ENCODE measurements at regions not wholly inside any gene's neighbourhood (a gene's known extent, or its start where the extent isn't known, plus 50 kb on each side); places are given as distances from the start of the nearest gene placed in this dataset.

GRCh38 chr2:239546541-239546940 is 145.7 kb upstream of the HDAC4 start:
- in situ Hi-C loops (cut with HindIII; ENCODE audit: low pct_unique_long_range_greater_than_20kb, low sequenced_read_pairs), result no loop called here
- DNase-seq (ENCODE audit: low read depth), result no peak

- in situ Hi-C loops (cut with HindIII; ENCODE audit: low pct_unique_long_range_greater_than_20kb, low sequenced_read_pairs), result no loop called here
- no peak for DNase-seq (ENCODE audit: low read depth)
Observed at GRCh38 chr2:239545741-239546392, 145.0 kb upstream of the HDAC4 start.

GRCh38 chr2:239544918-239545465 is 144.2 kb upstream of the HDAC4 start:
- no peak for DNase-seq (ENCODE audit: low read depth)

GRCh38 chr2:239544143-239544917 is 143.5 kb upstream of the HDAC4 start:
- DNase-seq (ENCODE audit: low read depth), result no peak
- in situ Hi-C loops (cut with HindIII; ENCODE audit: low pct_unique_long_range_greater_than_20kb, low sequenced_read_pairs), result no loop called here

More at GRCh38 chr2:239544918-239545465, 144.2 kb upstream of the HDAC4 start:
- in situ Hi-C loops (cut with HindIII; ENCODE audit: low pct_unique_long_range_greater_than_20kb, low sequenced_read_pairs), result no loop called here

- no peak for DNase-seq (ENCODE audit: low read depth)
- in situ Hi-C loops (cut with HindIII; ENCODE audit: low pct_unique_long_range_greater_than_20kb, low sequenced_read_pairs), result no loop called here
Observed at GRCh38 chr2:239543702-239544101, 142.9 kb upstream of the HDAC4 start.

- no peak for DNase-seq (ENCODE audit: low read depth)
- in situ Hi-C loops (cut with HindIII; ENCODE audit: low pct_unique_long_range_greater_than_20kb, low sequenced_read_pairs), result no loop called here
Observed at GRCh38 chr2:239540174-239540573, 139.4 kb upstream of the HDAC4 start.

GRCh38 chr2:239539776-239540100 is 138.9 kb upstream of the HDAC4 start:
- in situ Hi-C loops (cut with HindIII; ENCODE audit: low pct_unique_long_range_greater_than_20kb, low sequenced_read_pairs), result no loop called here
- no peak for DNase-seq (ENCODE audit: low read depth)

GRCh38 chr2:239539083-239539775 is 138.4 kb upstream of the HDAC4 start:
- in situ Hi-C loops (cut with HindIII; ENCODE audit: low pct_unique_long_range_greater_than_20kb, low sequenced_read_pairs), result no loop called here
- no peak for DNase-seq (ENCODE audit: low read depth)

- in situ Hi-C loops (cut with HindIII; ENCODE audit: low pct_unique_long_range_greater_than_20kb, low sequenced_read_pairs), result no loop called here
- no peak for DNase-seq (ENCODE audit: low read depth)
Observed at GRCh38 chr2:239538357-239539052, 137.7 kb upstream of the HDAC4 start.

GRCh38 chr2:239537633-239538356 is 137.0 kb upstream of the HDAC4 start:
- DNase-seq (ENCODE audit: low read depth), result no peak
- in situ Hi-C loops (cut with HindIII; ENCODE audit: low pct_unique_long_range_greater_than_20kb, low sequenced_read_pairs), result no loop called here

- in situ Hi-C loops (cut with HindIII; ENCODE audit: low pct_unique_long_range_greater_than_20kb, low sequenced_read_pairs), result no loop called here
- no peak for DNase-seq (ENCODE audit: low read depth)
Observed at GRCh38 chr2:239536186-239536585, 135.4 kb upstream of the HDAC4 start.

- in situ Hi-C loops (cut with HindIII; ENCODE audit: low pct_unique_long_range_greater_than_20kb, low sequenced_read_pairs), result no loop called here
- no peak for DNase-seq (ENCODE audit: low read depth)
Observed at GRCh38 chr2:239535413-239536144, 134.8 kb upstream of the HDAC4 start.

- no peak for DNase-seq (ENCODE audit: low read depth)
- in situ Hi-C loops (cut with HindIII; ENCODE audit: low pct_unique_long_range_greater_than_20kb, low sequenced_read_pairs), result no loop called here
Observed at GRCh38 chr2:239534581-239535412, 134.0 kb upstream of the HDAC4 start.

GRCh38 chr2:239533569-239534316 is 132.9 kb upstream of the HDAC4 start:
- in situ Hi-C loops (cut with HindIII; ENCODE audit: low pct_unique_long_range_greater_than_20kb, low sequenced_read_pairs), result no loop called here
- no peak for DNase-seq (ENCODE audit: low read depth)

- in situ Hi-C loops (cut with HindIII; ENCODE audit: low pct_unique_long_range_greater_than_20kb, low sequenced_read_pairs), result no loop called here
Observed at GRCh38 chr2:239532859-239533258, 132.0 kb upstream of the HDAC4 start.

GRCh38 chr2:239532250-239532649 is 131.4 kb upstream of the HDAC4 start:
- in situ Hi-C loops (cut with HindIII; ENCODE audit: low pct_unique_long_range_greater_than_20kb, low sequenced_read_pairs), result no loop called here
- DNase-seq (ENCODE audit: low read depth), result no peak

More at GRCh38 chr2:239532859-239533258, 132.0 kb upstream of the HDAC4 start:
- peak; percentile 12 for DNase-seq (ENCODE audit: low read depth)

All from Caki2 (cell line).